Mammary epithelial cell (primary cell): ENCODE measurements at regions not wholly inside any gene's neighbourhood (a gene's known extent, or its start where the extent isn't known, plus 50 kb on each side); places are given as distances from the start of the nearest gene placed in this dataset.

ENCODE experiments used
- CTCF ChIP-seq, 2 donors: IDR thresholded peaks in 1 of 2; conservative IDR thresholded peaks in 1 of 2; 2 replicates each; pipeline ENCODE4 v1.5.1; 2011 to 2012; ENCODE audit warnings: inconsistent platforms in 2 of 2, low read length in 2 of 2, mild to moderate bottlenecking in 2 of 2, control low read depth in 1 of 2, low read depth in 1 of 2; ENCODE audit not compliant: insufficient read depth in 1 of 2; ENCODE audit errors: extremely low read depth in 1 of 2
- EZH2 ChIP-seq: IDR thresholded peaks from 2 replicates; pipeline ENCODE4 v1.6.1; 2012; ENCODE audit warnings: low read length, inconsistent platforms, borderline replicate concordance

DNA sequence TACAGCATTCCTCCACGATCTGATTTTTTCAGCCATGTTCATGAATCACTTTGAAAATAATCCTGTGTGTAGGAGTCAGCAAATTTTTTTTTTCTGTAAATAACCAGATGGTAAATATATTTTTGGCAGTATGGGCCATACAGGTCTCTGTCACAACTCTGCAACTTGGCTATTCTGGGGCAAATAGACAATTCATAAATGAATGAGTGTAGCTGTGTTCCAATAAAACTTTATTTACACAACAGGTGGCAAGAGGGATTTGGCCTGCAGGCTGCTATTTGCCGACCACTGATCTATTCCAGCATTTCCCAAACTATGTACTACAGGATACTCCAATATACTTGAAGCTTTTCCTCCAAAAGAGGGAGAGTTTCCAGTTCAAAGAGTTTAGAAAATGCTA is 78.7 kb upstream of the SVIL start:
- TF ChIP-seq CTCF (conservative IDR thresholded peaks at IDR 0.05 in 1 of 2, IDR thresholded peaks at IDR 0.05 in 1 of 2; ENCODE audit: extremely low read depth in 1 of 2, insufficient read depth in 1 of 2, low read depth in 1 of 2, low read length in 2 of 2) (no peak), EZH2 (no peak)
